Body of pancreas (tissue), 4 donors: ENCODE measurements at regions not wholly inside any gene's neighbourhood (a gene's known extent, or its start where the extent isn't known, plus 50 kb on each side); places are given as distances from the start of the nearest gene placed in this dataset.

ENCODE experiments used
- CTCF ChIP-seq, 7 experiments: fragments of 450-650 bp in 4 of 7; fragments of 200-600 bp in 3 of 7; sonication (generic) in 3 of 7; IDR thresholded peaks; one replicate each; pipeline ENCODE4 v1.5.1; 2016 to 2019; ENCODE audit warnings: antibody characterized with exemption in 7 of 7
- POLR2A ChIP-seq, 3 donors: fragments of 450-650 bp; IDR thresholded peaks; one replicate each; pipeline ENCODE4 v1.6.1; 2016; ENCODE audit warnings: antibody characterized with exemption in 3 of 3, mild to moderate bottlenecking in 2 of 3

GRCh38 chr3:25940935-25941334, 151.0 kb downstream of the OXSM start:
- TF ChIP-seq CTCF (IDR thresholded peaks at IDR 0.05) (no peak), POLR2A (IDR thresholded peaks at IDR 0.05) (no peak)
